GM18868 (cell line): ENCODE measurements at regions not wholly inside any gene's neighbourhood (a gene's known extent, or its start where the extent isn't known, plus 50 kb on each side); places are given as distances from the start of the nearest gene placed in this dataset.

ENCODE experiments used
- ATAC-seq: cut with Tn5 transposase; IDR thresholded peaks from one replicate; pipeline ENCODE4 v1.9.1; 2021; ENCODE audit warnings: mild to moderate bottlenecking, moderate library complexity; ENCODE audit not compliant: unreplicated experiment

DNA sequence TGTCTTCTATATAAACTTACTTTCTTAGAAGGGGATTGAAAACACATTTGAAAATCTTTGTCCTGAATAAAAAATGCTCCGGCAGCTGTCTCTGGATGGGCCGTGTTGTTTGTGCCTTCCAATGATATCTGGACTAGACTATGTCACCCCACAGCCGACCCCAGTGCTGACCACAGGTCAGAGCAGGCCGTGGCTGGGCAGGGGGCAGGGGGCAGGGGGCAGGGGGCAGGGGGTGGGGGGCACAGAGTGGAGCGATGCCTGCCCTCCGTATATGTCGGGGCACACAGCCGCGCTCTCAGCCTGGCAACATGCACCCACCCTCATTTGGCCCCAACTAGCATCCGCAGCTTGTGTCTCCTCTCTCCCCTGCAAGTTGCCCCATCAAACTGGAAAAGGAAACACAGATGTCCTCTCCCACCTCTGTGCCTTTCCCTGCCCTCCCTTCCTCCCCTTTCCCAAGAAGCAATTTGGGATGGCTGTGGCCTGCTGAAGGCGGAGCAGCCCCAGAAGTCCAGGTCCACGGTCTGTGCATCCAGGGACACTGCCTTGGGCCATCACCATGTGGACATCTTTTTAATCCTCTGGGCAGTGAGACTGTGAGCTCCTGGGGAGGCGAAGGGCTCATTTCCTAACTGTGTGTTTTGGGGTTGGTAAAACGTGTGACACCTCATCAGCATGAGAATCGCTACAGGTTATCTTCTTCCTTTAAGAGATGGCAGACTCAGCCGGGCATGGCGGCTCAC is 295.7 kb upstream of the RTL1 start:
- no peak for ATAC-seq

DNA sequence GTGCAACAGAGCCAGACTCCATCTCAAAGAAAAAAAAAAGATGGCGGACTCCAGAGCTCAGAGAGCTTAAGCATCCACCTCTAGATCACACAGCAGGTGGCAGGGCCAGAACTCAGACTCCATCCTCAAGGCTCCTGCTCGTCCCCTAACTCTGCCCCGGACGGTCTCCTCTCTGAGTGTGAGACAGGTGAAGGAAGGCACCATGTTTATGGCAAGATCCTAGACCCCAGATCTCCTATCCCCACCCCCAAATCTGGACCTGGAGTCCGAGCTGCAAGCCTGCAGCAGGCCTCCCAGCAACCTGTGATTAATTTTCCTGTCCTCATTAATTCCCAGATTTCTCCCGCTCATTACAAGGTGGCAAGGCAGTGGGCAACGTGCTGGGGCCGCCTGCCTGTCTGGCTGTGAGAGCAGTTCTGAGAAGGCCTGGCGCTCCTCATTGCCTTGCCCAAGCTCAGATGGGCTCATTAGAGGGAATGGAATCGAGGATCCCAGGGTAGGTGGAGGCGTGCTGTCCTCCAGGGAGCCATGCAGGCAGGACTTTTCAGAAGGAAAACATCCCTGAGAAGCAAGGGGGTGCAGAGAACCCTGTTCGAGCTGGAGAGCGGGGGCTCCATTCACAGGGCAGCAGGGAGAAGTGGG is 296.6 kb upstream of the RTL1 start:
- ATAC-seq, result no peak

DNA sequence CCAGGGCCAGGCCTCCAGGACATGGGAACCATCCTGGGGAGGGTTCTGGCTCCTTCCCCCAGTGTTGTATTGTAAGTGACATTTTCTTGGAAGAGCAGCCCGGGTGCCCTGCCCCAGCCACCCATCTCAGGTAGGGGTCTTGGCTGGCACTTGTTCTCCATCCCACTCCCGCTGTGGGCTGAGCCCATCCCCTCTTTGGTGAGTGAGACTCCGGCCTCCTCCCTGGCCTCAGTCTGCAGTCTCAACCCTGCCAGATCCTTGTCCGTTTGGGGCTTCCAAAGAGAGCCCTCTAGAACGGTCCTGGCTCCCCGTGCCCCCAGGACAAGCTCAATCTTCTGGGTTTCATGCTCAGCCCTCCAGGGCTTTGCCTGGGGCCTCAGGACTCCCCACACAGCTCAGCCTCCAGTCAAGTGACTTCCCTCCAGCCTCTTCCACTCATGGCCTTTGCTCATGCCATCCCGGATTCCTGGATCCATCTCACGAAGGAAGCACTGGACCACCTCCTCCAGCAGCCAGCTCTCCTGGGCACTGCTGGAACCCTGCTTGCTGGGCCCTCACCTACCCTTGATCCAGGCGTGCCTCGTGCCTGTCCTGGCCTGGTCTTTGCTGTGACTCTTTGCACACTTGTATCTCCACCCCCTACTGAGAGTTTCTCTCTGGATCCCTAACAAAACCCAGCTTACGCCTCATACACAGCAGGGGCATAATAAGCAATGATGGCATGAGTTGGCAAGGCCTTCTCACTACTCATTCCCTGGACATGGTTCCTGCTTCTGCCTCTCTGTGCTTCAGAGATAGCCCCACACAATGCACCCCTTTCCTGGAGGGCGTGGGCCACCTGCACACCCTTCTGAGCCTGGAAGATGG is 297.4 kb upstream of the RTL1 start:
- ATAC-seq, result no peak

DNA sequence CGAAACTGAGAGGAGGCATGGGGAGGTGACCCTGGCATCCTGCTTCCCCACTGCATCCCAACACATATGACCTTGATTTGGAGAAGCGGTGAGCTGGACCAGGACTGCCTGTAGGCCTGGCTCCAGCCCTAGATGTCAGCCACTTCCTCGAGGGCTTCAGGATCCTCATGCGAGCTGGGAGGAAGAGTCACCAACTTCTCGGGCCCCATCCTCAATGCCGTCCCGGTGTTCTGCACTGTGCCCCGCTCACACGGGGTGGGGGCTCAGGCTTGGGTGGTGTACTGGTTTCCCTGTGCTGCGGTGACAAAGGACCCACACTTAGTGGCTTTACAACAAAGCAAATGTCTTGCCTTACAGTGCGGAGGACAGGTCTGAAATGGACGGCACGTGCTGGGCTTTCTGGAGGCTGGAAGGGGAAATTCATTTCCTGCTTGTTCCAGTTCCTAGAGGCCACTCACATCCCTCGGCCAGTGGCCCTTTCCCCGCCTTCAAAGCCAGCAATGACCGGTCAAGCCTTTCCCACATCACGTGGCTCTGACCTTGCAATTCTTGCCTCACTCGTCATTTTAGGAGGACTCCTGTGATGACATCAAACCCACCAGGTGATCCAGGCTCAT is 298.1 kb upstream of the RTL1 start:
- no peak for ATAC-seq

DNA sequence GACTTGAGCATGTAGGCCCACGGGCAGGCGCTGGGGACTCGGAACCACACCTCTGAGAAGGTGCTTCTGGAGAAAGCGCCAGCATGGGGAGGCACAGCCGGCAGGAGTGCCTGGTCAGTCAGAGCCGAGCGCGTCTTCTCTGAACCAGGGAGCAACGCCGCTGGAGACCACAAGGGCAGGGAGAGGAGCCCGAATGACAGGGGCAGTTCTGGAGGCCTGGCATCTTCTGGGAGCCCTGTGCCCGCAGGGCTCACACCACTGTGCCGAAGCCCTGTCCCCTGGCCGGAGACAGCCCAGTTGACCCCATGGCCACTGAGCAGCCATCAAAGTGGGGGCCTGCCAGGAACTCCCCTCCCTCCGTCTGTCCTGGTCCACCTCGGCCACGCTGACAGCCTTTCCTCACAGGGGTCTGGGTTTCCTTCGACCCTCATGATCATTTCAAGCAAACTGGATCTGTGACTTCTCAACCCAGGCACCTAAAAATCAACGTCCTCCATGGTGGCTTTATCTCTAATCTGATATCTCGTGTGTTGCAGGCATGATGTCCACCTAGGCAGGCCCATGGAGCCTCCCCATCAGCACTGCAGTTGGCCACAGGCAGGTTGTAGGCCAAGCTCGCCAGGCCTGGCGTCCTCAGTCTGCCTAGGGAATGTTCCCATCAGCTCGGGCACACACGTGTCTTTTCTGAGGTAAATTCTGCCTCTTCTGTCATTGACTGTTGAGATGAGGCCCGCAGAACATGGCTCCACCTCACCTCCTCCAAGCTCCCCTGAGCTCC is 299.3 kb upstream of the RTL1 start:
- no peak for ATAC-seq

DNA sequence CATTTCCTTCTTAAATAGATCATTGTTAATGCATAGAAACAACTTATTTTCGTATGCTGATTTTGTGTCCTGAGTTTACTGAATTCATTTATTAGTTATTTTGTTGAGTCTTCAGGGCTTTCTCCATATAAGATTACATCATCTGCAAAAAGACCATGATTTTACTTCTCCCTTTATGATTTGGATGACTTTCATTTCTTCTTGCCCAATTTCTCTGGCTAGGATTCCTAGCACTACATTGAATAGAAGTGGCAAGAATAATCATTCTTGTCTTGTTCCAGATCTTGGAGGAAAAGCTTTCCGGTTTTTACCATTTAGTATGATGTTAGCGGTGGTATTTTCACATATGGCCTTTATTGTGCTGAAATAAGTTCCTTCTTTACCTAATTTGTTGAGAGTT is 303.0 kb upstream of the RTL1 start:
- ATAC-seq, result no peak

DNA sequence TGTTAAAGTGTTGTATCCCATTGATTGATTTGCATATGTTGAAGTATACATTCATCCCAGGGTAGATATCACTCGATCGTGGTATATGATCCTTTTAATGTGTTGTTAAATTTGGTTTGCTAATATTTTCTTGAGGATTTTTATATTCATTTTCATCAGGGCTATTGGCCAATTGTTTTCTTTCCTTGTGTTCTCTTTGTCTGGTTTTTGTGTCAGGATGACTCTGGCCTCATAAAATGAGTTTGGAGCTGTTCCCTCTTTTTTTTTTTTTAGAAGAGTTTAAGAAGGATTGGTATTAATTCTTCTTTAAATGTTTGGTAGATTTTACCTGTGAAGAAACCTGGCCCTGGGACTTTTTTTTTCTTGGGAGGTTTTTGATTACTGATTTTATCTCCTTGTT is 303.5 kb upstream of the RTL1 start:
- ATAC-seq, result no peak

DNA sequence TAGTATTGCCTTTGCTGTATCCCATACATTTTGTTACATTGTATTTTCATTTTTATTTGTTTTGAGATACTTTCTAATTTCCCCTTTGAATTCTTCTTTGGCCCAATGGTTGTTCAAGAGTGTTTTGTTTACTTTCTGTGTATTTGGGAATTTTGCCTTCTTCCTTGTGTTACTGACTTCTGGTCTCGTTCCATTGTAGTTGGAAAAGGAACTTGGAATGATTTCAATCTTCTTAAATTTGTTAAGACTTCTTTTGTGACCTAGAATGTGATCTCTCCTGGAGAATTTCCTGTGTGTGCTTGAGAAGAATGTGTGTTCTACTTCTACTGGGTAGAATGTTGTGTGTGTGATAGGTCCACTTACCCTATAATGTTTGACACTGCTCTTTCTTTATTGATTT is 304.4 kb upstream of the RTL1 start:
- no peak for ATAC-seq

DNA sequence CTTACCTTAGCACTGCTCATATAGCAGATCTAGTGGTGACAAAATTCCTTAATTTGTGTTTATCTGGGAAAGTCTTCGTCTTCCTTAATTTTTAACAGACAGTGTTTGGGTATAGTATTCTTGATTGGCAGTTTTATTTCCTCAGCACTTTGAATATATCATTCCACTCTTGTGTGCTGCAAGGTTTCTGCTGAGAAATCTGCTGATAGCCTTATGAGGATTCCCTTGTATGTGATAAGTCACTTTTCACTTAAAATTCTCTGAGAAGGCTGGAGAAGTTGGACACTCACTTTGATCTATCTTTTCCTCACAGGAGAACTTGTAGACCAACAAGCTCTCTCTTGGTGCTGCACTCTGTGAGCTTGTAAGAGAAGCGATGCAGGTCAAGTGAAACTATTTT is 306.1 kb upstream of the RTL1 start:
- no peak for ATAC-seq

DNA sequence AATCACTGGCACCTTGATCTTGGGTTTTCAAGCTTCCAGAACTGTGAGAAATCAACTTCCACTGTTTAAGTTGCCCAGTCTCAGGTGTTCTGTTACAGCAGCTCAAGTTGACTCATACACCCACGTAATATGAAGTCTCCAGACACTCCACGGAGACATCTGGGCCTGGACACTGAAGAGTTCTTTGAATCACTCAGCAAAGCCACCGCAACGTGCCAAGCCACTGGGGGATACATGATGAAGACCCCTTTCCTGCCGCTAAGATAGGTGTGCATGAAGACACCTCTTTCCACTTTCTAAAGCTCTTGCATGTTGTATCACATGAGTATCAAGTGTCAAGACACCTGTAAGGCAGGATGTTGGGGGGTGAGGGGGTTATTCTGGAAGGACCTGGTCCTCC is 311.7 kb upstream of the RTL1 start:
- no peak for ATAC-seq

DNA sequence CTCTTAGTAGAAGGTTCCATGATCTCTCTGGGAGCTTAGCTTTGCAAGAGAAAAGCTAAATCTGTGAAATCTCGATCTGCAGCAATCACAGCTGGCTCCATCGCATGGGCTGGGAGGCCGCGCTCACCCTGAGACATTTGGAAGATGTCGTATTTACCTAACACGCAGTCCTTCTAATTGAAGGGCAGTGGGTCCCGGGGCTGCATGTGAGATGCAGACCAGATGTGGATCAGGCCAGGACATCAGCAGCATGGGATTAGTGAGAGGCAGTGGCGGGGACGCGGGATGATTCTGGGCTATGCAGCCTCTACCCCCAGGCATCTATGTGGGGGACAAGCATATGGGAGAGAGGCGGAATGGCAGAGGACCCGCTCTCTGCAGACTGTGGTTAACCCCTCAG is 312.4 kb upstream of the RTL1 start:
- ATAC-seq, result no peak

DNA sequence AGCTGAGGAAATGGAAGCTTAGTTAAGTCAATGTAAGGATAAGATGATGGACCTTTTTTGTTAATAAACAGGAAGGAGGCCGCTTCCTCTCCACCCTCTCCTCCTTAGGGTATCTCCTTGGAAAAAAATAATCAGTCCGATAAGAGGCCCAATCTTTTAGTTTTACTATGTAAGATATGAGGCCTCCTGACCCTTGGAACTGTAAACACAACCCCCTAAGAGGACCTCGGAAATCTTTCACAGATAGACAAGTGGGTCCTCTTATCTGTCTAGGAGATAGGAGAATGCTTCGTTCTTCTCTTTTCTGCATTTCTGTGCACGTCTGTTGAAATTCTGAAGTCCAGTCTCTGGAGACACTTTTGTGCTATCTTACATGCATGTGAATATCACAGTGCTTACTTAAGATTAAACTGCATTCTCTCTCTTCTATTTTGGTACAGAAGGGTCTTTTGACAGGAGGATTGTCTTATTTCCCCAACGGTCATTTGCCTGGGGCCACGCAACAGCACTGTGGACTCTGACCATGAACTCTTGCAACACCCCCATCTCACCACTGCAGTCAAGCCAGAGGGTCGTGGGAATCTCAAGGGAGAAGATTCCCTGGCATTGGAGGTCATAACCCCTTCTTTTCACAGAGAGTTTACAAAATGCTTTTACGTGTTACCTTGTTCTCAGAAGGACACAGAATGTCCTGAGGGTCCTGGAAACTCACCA is 313.0 kb upstream of the RTL1 start:
- ATAC-seq, result no peak

DNA sequence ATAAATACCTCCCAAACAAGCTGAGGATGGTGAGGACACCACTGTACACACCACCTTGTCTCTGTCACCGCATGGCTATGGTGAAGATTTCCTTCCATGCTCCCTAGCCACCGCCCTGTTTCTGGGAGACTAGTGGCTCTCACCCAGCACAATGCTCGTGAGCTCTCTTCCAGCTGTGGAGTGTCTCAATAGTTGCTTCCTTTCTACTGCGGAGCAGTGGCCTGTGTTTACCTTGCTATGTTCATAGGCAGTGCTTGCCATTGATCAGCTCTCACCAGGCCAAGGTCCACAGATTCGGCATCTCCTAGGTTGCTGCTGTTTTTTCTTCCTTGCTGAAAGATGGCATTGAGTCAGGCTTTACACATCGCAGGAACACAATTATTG is 313.6 kb upstream of the RTL1 start:
- no peak for ATAC-seq

DNA sequence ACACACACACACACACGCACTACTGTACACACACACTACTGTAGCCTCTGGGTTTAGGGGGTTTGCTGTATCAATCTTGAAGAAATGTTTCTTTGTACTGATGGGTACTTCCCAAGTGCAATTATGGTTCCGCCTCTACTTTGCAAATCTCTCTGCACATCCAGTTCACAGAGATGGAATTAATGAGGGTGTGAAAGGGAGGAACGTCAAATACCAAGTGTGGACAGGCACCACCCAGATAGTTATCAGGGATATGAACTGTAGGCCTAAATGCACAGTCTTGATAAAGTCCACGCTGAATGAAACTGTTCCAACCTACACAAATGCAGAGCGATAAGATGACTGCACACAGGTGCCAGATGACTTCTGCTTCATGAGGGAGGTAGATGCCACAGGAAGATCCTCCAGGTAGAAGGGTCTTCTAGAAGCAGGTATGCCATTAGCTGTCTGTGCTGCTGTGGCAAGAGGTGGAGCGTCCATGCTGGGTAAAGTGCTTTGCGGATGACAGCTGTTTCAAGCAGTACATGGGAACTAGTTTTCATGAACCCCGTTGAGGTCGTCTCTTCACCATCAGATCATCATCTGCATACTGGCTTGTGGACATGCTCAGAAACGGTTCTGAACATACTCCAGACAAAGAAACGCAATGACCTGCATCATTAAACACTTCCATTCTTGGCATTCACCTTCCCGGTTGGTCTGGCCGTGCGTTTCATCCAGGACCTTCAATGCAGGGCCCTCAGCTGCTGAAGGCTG is 314.3 kb upstream of the RTL1 start:
- ATAC-seq, result no peak

DNA sequence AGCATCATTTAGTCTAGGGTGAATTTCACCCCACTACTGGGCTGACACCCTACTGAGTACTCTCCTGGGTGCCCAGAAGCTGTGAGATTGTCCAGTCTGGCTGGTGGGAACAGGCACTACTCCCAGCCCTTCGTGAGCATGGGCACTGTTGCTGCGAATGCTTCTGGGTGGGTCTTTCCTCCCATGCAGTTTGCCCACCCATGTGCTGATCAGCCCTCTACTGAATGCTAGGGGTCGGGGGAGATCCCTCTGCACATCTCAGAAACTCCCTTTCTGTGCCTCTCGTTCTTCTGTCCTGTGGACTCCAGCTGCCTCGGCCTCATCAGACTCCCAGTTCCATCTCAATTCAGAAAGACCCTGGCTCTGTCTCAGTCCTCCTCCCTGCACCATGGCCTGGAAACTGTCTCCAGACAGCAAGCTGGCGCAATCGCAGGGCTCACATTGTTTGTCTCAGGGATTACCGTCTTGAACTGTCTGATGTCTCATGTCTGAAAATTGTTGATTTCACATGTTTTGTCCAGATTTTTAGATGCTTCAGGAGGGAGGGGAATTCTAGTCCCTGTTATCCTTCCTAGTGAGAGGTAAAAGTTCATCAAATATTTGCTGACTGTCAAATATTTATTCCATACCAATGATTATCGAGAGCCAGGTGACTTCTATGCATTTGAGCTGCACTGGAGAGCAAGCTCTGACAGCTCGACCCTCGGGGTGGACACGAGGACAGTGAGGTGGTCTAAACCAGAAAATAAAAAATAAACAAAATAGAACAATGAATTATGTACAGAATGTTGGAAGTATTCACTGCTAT is 316.6 kb upstream of the RTL1 start:
- ATAC-seq, result no peak

DNA sequence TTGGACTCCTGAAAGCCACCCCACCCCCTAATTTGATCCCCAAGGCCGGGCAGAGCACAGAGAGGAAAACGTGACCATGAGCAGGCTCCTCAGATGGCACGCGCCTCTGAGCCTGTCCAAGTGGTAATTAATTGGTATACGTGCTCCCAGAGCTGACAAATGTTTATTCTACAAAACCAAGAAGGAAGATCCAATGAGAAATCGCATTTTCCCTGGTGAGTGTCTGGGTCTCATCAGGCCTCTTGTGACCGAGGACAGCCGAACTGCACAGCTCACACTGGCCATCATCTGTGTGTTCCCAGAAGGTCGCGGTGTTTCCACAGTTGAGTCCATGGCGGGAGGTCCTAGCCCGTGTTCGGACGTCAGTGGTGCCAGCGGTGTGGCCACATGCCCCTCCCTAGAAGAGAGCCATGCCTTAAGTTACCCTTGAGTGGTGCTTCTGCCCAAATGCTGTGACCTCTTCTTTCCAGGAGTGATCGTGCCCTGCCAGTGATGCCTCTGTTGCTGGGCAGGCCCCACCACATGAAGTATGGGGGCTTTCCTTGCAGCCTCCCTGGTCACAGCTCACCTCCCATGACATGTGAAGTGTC is 317.5 kb upstream of the RTL1 start:
- ATAC-seq, result no peak

DNA sequence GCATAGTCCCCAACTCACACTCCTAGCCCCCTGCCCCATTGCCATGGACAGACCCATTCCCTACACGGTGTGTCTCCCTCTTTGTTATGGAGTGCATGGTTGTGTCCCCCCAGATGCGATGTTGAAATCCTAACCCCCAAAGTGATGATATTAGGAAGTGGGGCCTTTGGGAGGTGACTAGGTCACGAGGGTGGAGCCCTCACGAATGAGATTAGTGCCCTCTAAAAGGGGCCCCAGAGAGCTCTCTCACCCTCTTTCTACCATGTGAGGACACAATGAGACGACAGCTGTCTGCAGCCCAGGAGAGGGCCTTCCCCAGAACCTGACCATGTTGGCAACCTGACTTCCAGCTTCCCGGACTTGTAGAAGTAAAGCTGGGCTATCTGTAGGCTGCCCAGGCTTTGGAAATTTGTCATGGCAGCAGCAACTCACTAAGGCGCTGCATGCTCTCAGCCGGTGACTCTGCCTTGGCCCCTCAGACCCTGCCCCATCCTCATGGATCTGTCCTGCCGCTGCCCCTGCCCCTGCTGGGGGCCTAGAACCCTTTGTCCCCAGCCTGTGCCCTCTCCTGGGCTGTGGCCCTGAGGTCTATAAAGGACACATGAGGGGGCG is 318.1 kb upstream of the RTL1 start:
- no peak for ATAC-seq
